ENCODE measurements at regions not wholly inside any gene's neighbourhood (a gene's known extent, or its start where the extent isn't known, plus 50 kb on each side); places are given as distances from the start of the nearest gene placed in this dataset.
"Not testable (repeated sequence)": the region's sequence is repeated elsewhere in the genome, so short reads cannot be mapped to it uniquely, and the experiment has no call there.

DNA sequence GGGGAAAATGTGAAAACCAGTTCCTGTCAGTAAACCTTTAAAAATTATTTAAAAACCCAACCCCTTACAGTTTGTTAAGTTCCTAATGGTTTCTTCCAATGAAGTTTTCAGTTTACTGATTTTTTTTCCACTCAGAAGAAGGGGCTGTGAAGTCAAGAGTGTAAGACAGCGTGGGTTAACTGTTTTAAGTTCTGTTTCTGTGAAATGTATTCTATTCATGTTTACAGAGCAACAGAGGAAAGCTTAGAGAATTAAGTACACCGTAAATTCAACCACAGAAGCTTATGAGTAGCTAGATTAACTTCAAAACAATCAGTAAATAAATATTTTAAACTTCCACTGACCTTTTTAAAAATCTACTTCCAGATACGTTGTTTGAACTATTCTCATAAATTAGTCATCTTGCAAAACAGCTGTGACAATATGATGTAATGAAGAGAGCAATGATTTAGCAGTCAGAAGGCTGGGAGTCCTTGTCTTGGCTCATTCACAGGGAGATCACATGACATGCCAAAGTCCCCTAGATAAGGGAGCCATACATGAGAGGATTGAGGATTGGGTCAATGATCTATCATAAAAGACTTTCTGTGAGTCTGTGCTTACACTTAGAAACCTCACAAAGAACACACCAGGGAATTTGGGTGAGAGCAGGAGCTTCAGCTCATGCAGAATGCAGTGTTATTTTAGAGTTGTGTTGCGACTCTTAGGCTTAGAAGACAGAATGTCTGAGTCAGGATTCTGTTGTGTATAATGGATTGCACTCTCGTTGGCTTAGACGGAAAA, 97.3 kb upstream of the ADORA2B start:
- not testable (repeated sequence) for TF ChIP-seq POLR2A (IDR thresholded peaks at IDR 0.05)
- TF ChIP-seq, protein P1, sequence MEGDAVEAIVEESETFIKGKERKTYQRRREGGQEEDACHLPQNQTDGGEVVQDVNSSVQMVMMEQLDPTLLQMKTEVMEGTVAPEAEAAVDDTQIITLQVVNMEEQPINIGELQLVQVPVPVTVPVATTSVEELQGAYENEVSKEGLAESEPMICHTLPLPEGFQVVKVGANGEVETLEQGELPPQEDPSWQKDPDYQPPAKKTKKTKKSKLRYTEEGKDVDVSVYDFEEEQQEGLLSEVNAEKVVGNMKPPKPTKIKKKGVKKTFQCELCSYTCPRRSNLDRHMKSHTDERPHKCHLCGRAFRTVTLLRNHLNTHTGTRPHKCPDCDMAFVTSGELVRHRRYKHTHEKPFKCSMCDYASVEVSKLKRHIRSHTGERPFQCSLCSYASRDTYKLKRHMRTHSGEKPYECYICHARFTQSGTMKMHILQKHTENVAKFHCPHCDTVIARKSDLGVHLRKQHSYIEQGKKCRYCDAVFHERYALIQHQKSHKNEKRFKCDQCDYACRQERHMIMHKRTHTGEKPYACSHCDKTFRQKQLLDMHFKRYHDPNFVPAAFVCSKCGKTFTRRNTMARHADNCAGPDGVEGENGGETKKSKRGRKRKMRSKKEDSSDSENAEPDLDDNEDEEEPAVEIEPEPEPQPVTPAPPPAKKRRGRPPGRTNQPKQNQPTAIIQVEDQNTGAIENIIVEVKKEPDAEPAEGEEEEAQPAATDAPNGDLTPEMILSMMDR (IDR thresholded peaks at IDR 0.05): not testable (repeated sequence)

Data from Peyer's patch (tissue), 4 donors.